ENCODE measurements at regions not wholly inside any gene's neighbourhood (a gene's known extent, or its start where the extent isn't known, plus 50 kb on each side); places are given as distances from the start of the nearest gene placed in this dataset.

- Histone ChIP-seq H3K79me2 (ENCODE audit: insufficient read depth, low read length) (no peaks in the 10 kb centered on the region), H3T11ph (ENCODE audit: low read length) (no peak overlapping the region), H4K5ac (ENCODE audit: insufficient read length, low read depth, low read length) (no peak overlapping the region), H3K27me3 (ENCODE audit: insufficient read depth, low read length) (no peaks in the 10 kb centered on the region), H3K27ac (ENCODE audit: insufficient read length, low read depth, low read length) (no peak overlapping the region), H4K8ac (replicated peaks; ENCODE audit: insufficient read length, low read depth, low read length) (no peak overlapping the region), H2AK5ac (ENCODE audit: insufficient read length, low read length) (no peak overlapping the region), H3K23me2 (ENCODE audit: insufficient read length, low read depth, low read length, poor library complexity, severe bottlenecking) (no peaks in the 10 kb centered on the region), H2BK120ac (ENCODE audit: low read depth, low read length, poor library complexity, severe bottlenecking) (no peak overlapping the region), H3K14ac (ENCODE audit: insufficient read depth, low read length) (no peak overlapping the region), H3K56ac (ENCODE audit: insufficient read length, low read depth, low read length) (no peak overlapping the region), H3K4me2 (ENCODE audit: insufficient read depth, insufficient read length, low read length) (no peak overlapping the region), H3K9ac (ENCODE audit: extremely low read depth, insufficient read length, low read length) (no peak overlapping the region), H2BK15ac (ENCODE audit: low read depth, low read length) (no peak overlapping the region), H4K20me1 (ENCODE audit: control insufficient read depth, insufficient read depth, insufficient read length) (no peaks in the 10 kb centered on the region), H2BK20ac (ENCODE audit: low read depth, low read length, poor library complexity, severe bottlenecking) (no peak overlapping the region), H3K79me1 (ENCODE audit: insufficient read depth, low read depth, low read length, poor library complexity, severe bottlenecking) (no peaks in the 10 kb centered on the region), H4K91ac (ENCODE audit: insufficient read length, low read depth, low read length) (no peak overlapping the region), H2BK5ac (ENCODE audit: insufficient read length, low read length) (no peak overlapping the region), H2AFZ (ENCODE audit: low read length) (no peak overlapping the region), H2BK12ac (ENCODE audit: insufficient read length, low read depth, low read length) (no peak overlapping the region), H3K23ac (ENCODE audit: insufficient read length, low read depth, low read length) (no peak overlapping the region), H3K4me1 (ENCODE audit: insufficient read depth, low read length) (no peaks in the 10 kb centered on the region), H3K4ac (ENCODE audit: low read depth, low read length) (no peak overlapping the region), H3K18ac (ENCODE audit: insufficient read length, low read depth, low read length) (no peak overlapping the region), H3K9me3 (ENCODE audit: control insufficient read depth, low read depth, low read length) (no peaks in the 10 kb centered on the region)
- no peaks in the 10 kb centered on the region for H3K27me3 Mint-ChIP-seq (ENCODE audit: low read depth)
- no peak for TF ChIP-seq CTCF (conservative IDR thresholded peaks at IDR 0.05)
- WGBS (ENCODE audit: extremely low coverage, insufficient read length, low lambda C conversion rate): no CpG with 5 or more reads among the region's 3 CpGs
- H3K4me1 Mint-ChIP-seq: peaks cover 11 to 14% of the 10 kb centered on the region in 2 experiments
- no peak overlapping the region for H3K4me3 Mint-ChIP-seq
- no peaks in the 10 kb centered on the region for H3K36me3 Mint-ChIP-seq (ENCODE audit: insufficient read depth in 1 of 3, low read depth in 3 of 3)
- DNase-seq: no peak
- no peak overlapping the region for H3K27ac Mint-ChIP-seq
- no peaks in the 10 kb centered on the region for H3K9me3 Mint-ChIP-seq
Observed at GRCh38 chr6:137692308-137692707, 174.8 kb upstream of the TNFAIP3 start.

Measured in H9 (cell line).